ENCODE measurements at regions not wholly inside any gene's neighbourhood (a gene's known extent, or its start where the extent isn't known, plus 50 kb on each side); places are given as distances from the start of the nearest gene placed in this dataset.

- no peak for DNase-seq
Observed at GRCh38 chr11:45067966-45068365, 78.5 kb upstream of the PRDM11 start.

- DNase-seq, result no peak
Observed at GRCh38 chr11:45071232-45071631, 75.2 kb upstream of the PRDM11 start.

DNA sequence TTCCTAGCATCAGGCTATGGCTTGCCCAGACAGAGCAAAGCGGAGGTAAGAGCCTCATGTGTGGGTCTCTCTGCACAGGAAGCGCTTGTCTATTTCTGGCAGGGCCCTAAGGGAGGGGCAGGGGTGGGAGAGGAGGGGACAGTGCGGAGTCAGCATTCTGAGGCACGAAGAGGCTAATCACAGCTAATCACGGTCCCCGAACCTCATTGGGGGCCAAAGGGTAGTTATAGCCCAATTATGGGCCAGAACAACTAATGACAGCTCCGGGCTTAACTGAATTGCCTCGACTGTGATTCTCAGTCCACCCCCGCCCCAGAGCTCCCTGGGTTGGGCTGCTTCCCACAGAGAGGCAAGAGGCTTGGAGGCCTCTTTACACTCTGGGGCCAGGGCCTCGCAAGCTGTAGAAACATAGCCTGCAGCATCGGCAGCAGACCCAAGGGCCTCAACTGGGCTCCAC lies 72.7 kb upstream of the PRDM11 start:
- DNase-seq, result no peak

DNA sequence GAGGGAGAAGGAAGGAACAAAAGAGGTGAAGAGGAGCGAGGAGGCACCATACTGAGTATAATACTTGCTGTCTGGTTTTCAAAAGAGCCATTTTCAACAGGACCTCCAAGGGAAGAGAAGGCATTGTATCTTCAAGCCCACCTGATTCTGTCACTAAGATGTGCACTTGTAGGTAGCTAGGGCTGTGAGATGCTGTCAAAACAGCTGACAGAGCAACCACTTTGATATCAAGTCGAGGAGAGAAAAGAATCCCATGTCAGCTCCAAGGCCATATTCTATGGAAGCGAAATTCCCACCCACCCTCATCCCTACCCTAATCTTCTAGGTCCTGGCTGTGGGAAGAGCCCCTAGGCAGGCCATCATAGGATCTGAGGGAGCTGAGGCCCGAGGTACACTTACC lies 70.9 kb upstream of the PRDM11 start:
- no peak for DNase-seq

GRCh38 chr11:45075952-45076351 lies 70.5 kb upstream of the PRDM11 start:
- DNase-seq, result no peak

GRCh38 chr11:45076761-45077160 lies 69.7 kb upstream of the PRDM11 start:
- no peak for DNase-seq

GRCh38 chr11:45078236-45079074 lies 68.0 kb upstream of the PRDM11 start:
- no peak for DNase-seq

GRCh38 chr11:45079075-45079444 lies 67.4 kb upstream of the PRDM11 start:
- no peak for DNase-seq

- no peak for DNase-seq
Observed at GRCh38 chr11:45079567-45079942, 66.9 kb upstream of the PRDM11 start.

DNA sequence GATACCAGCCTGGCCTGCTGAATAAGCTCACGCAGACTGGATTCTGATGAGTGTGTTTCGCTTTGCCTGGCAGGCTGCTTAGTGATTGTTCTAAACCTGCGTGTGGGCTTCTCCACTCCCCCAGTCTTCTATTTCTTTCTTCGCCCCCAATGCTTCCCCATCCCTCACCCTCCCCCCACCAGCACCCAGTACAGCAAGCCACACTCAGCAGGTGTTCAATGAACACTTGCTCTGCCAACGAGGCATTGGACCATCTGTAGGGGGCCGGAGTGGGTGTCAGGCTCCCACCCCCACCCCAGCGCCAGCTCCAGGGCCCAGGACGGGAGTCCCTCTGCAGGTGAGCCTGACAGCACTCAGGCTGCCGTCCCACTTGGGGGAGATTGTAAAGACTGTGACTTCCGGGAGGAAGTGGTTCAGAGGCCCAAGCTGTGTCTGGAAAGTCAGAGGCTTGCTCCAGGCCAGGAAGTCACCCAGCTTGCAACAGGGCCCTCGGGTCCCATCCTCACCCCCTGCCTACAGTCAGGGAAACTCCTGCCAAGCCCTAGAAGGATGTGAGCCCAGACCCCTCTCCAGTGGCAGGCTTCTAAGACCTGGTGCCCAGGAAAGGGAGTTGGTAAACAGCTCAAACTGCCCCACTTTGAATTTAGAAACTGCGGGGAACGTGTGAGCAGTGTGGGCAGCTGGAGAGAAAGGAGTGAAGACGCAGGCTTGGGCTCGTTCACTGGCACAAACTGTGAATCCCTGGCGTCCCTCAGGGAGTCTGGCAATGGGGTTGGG lies 66.3 kb upstream of the PRDM11 start:
- no peak for DNase-seq

GRCh38 chr11:45082744-45083543 lies 63.5 kb upstream of the PRDM11 start:
- DNase-seq, result no peak

- DNase-seq, result no peak
Observed at GRCh38 chr11:45083544-45084087, 62.8 kb upstream of the PRDM11 start.

- DNase-seq, result no peak
Observed at GRCh38 chr11:45085646-45086501, 60.6 kb upstream of the PRDM11 start.

DNA sequence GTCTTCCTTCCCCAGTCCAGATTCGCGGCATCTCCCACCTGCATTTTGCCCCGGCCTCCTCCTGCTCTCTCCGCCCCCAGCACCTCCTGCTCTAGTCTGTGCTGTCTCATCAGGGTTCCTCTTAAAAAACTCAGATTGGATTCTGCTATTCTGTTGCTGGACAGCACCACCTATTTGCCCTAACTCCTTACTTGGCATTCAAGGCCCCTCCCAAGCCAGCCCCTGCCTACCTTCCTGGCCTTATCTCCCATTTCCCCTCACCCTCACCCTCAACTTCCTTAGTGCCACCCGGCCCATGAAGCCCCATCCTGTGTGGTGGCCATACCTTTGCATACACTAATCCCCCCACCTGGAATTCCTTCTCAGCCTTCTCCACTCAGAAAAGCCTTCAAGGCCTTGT lies 59.9 kb upstream of the PRDM11 start:
- no peak for DNase-seq

GRCh38 chr11:45087086-45087899 lies 59.1 kb upstream of the PRDM11 start:
- DNase-seq, result no peak

- no peak for DNase-seq
Observed at GRCh38 chr11:45087900-45088160, 58.6 kb upstream of the PRDM11 start.

GRCh38 chr11:45089251-45089650 lies 57.2 kb upstream of the PRDM11 start:
- DNase-seq, result no peak

- no peak for DNase-seq
Observed at GRCh38 chr11:45089676-45090499, 56.6 kb upstream of the PRDM11 start.

GRCh38 chr11:45090607-45091006 lies 55.8 kb upstream of the PRDM11 start:
- no peak for DNase-seq

GRCh38 chr11:45091563-45092403 lies 54.7 kb upstream of the PRDM11 start:
- no peak for DNase-seq

All from NCI-H187 (cell line).